ENCODE measurements at regions not wholly inside any gene's neighbourhood (a gene's known extent, or its start where the extent isn't known, plus 50 kb on each side); places are given as distances from the start of the nearest gene placed in this dataset.
A peak's percentile ranks its signal among the peaks of the same experiment; 100 is the strongest.

DNA sequence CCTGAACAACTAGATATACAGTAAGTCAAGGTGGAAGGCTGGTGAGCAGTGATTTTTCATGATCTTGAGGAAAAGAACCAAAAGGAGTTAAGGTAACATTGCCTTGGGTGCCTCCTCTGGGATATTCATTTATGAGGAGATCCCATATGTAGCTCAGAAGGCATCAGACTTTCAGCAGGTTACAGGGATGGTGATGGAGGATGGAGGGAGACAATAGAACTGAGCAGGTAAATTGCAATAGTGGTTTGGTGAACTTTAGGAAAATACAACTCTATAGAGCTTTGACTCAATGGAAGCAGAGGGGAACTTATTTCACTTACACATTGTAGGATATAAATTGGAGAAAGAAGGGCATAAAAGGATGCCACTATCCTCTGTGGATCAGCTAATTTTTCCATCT is 243.4 kb upstream of the SPRY2 start:
- intact Hi-C loops (cut with micrococcal nuclease), result no loop called here
- H3K27ac Mint-ChIP-seq (ENCODE audit: low read depth, unreplicated experiment), result no peak overlapping the region
- BruUV-seq (replicated peaks), result no TSS peak
- CTCF ChIA-PET, result interaction anchor here (0.8 kb wide), 1 partner anchor 241 kb away, joined by 3 read pairs; no protein-coding TSS in a partner anchor
- DNase-seq (ENCODE audit: unreplicated experiment), result no peak
- POLR2A ChIA-PET, result no interaction called here
- no peak overlapping the region for H3K4me3 Mint-ChIP-seq (ENCODE audit: unreplicated experiment)
- TF ChIP-seq, protein P1, sequence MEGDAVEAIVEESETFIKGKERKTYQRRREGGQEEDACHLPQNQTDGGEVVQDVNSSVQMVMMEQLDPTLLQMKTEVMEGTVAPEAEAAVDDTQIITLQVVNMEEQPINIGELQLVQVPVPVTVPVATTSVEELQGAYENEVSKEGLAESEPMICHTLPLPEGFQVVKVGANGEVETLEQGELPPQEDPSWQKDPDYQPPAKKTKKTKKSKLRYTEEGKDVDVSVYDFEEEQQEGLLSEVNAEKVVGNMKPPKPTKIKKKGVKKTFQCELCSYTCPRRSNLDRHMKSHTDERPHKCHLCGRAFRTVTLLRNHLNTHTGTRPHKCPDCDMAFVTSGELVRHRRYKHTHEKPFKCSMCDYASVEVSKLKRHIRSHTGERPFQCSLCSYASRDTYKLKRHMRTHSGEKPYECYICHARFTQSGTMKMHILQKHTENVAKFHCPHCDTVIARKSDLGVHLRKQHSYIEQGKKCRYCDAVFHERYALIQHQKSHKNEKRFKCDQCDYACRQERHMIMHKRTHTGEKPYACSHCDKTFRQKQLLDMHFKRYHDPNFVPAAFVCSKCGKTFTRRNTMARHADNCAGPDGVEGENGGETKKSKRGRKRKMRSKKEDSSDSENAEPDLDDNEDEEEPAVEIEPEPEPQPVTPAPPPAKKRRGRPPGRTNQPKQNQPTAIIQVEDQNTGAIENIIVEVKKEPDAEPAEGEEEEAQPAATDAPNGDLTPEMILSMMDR (IDR thresholded peaks at IDR 0.05; ENCODE audit: unreplicated experiment), result no peak
- H3K27me3 Mint-ChIP-seq (ENCODE audit: insufficient read depth, unreplicated experiment), result no peaks in the 10 kb centered on the region
- peaks cover 10% of the 10 kb centered on the region for H3K9me3 Mint-ChIP-seq (ENCODE audit: unreplicated experiment)
- H3K4me1 Mint-ChIP-seq (ENCODE audit: insufficient read depth, unreplicated experiment), result no peaks in the 10 kb centered on the region
- no peaks in the 10 kb centered on the region for H3K36me3 Mint-ChIP-seq (ENCODE audit: insufficient read depth, unreplicated experiment)

DNA sequence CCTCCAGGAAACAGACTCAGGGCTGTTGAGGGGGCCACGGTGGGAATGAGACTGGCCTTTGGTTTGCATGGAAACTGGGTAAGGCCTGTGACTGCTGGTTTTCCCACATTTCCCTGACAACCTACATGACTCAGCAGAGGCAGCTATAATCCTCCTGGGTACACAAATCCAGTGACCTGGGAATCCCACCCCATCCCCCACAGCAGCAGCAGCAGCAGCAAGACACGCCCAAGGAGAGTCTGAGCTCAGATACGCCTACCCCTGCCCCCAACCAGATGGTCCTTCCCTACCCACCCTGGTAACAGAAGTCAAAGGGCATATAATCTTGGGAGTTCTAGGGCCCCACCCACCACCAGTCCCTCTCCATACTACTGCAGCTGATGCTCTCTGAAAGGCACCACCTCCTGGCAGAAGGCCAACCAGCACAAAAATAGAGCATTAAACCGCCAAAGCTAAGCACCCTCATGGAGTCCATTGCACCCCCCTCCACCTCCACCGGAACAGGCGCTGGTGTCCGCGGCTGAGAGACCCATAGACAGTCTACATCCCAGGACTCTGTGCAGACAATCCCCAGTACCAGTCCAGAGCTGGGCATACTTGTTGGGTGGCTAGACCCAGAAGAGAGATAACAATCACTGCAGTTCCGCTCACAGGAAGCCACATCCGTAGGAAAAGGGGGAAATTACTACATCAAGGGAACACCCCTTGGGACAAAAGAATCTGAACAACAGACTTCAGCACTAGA is 237.2 kb upstream of the SPRY2 start:
- ChIA-PET POLR2A (no interaction called here), CTCF (interaction anchor here (0.6 to 0.7 kb wide), 3 partner anchors 64 to 208 kb away, joined by 3 to 5 read pairs (median 3); no protein-coding TSS in a partner anchor)
- Mint-ChIP-seq H3K27me3 (ENCODE audit: insufficient read depth, unreplicated experiment) (no peaks in the 10 kb centered on the region), H3K4me3 (ENCODE audit: unreplicated experiment) (no peak overlapping the region), H3K9me3 (ENCODE audit: unreplicated experiment) (peaks cover 10% of the 10 kb centered on the region), H3K36me3 (ENCODE audit: insufficient read depth, unreplicated experiment) (no peaks in the 10 kb centered on the region), H3K27ac (ENCODE audit: low read depth, unreplicated experiment) (no peak overlapping the region), H3K4me1 (ENCODE audit: insufficient read depth, unreplicated experiment) (peaks cover 12% of the 10 kb centered on the region)
- intact Hi-C loops (cut with micrococcal nuclease), result no loop called here
- TF ChIP-seq, protein P1 (IDR thresholded peaks at IDR 0.05; ENCODE audit: unreplicated experiment), result no peak
- no peak for DNase-seq (ENCODE audit: unreplicated experiment)
- no TSS peak for BruUV-seq (replicated peaks)

DNA sequence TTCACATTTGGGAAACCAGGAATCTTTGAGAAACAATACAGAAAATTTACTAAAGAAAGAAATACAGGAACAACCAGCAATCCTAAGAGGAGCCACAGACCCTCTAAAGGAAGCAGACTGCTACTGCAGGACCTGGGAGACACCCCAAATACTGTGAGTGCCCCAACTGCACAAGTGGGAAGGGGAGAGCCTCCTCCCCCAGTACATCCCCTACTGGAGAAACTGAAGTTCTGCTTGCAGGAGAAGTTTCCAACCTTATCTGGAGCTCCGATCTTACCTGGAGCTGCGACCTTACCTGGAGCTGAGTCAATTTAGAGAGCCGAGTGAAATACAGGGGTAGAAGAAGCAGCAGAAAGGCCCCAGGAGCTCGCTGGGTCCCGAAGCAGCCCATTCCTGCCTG is 236.4 kb upstream of the SPRY2 start:
- ChIA-PET CTCF (interaction anchor here (0.6 to 0.7 kb wide), 4 partner anchors 63 to 775 kb away, joined by 3 to 5 read pairs (median 3); no protein-coding TSS in a partner anchor), POLR2A (no interaction called here)
- TF ChIP-seq, protein P1 (IDR thresholded peaks at IDR 0.05; ENCODE audit: unreplicated experiment), result no peak
- DNase-seq (ENCODE audit: unreplicated experiment), result no peak
- no peaks in the 10 kb centered on the region for H3K36me3 Mint-ChIP-seq (ENCODE audit: insufficient read depth, unreplicated experiment)
- H3K4me1 Mint-ChIP-seq (ENCODE audit: insufficient read depth, unreplicated experiment), result peaks cover 12% of the 10 kb centered on the region
- BruUV-seq (replicated peaks), result no TSS peak
- no peak overlapping the region for H3K27ac Mint-ChIP-seq (ENCODE audit: low read depth, unreplicated experiment)
- H3K9me3 Mint-ChIP-seq (ENCODE audit: unreplicated experiment), result peaks cover 10% of the 10 kb centered on the region
- H3K27me3 Mint-ChIP-seq (ENCODE audit: insufficient read depth, unreplicated experiment), result no peaks in the 10 kb centered on the region
- H3K4me3 Mint-ChIP-seq (ENCODE audit: unreplicated experiment), result no peak overlapping the region
- intact Hi-C loops (cut with micrococcal nuclease), result no loop called here

DNA sequence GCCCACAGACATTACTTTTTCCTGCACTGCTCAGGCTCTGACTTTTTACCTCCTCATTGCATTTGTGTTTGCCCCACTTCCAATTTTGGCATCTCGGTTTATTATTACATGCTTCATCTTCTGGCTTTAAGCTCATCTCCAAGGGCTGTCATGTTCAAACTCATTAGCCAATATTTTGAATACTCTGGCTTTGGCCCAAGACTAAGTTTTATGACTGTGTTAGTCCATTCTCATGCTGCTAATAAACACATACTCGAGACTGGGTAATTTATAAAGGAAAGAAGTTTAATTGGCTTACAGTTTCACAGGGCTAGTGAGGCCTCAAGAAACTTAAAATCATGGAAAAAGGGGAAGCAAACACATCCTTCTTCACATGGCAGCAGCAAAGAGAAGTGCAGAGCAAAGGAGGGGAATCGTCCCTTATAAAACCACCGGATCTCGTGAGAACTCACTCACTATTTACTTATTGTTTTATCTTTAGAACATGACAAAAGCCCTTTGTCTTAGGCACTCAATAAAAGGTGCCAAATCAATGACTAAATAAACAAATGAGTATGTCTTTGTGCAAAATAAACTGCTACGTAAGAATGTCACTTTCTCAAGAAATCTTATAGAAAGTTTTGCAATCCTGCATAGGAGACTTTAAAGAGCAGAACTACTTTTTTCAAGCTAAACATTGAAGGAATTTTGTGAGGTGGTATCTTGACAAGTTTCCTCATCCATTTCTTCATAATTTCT is 233.4 kb upstream of the SPRY2 start:
- intact Hi-C loops (cut with micrococcal nuclease), result no loop called here
- no TSS peak for BruUV-seq (replicated peaks)
- Mint-ChIP-seq H3K27me3 (ENCODE audit: insufficient read depth, unreplicated experiment) (no peaks in the 10 kb centered on the region), H3K27ac (ENCODE audit: low read depth, unreplicated experiment) (no peak overlapping the region), H3K4me3 (ENCODE audit: unreplicated experiment) (no peak overlapping the region), H3K4me1 (ENCODE audit: insufficient read depth, unreplicated experiment) (peaks cover 12% of the 10 kb centered on the region), H3K9me3 (ENCODE audit: unreplicated experiment) (no peaks in the 10 kb centered on the region), H3K36me3 (ENCODE audit: insufficient read depth, unreplicated experiment) (no peaks in the 10 kb centered on the region)
- ChIA-PET CTCF (no interaction called here), POLR2A (interaction anchor here (0.6 to 1.1 kb wide), 3 partner anchors 16 to 103 kb away, joined by 3 read pairs; no protein-coding TSS in a partner anchor)
- TF ChIP-seq, protein P1 (IDR thresholded peaks at IDR 0.05; ENCODE audit: unreplicated experiment), result no peak
- DNase-seq (ENCODE audit: unreplicated experiment), result peak; percentile 18
